SK-N-MC (cell line): ENCODE measurements at regions not wholly inside any gene's neighbourhood (a gene's known extent, or its start where the extent isn't known, plus 50 kb on each side); places are given as distances from the start of the nearest gene placed in this dataset.
"Not testable (repeated sequence)": the region's sequence is repeated elsewhere in the genome, so short reads cannot be mapped to it uniquely, and the experiment has no call there.

Experiments
- DNase-seq: peaks from one replicate; pipeline ENCODE4 v3.0.0-alpha.2; 2011; ENCODE audit warnings: low read depth, low spot score
- H3K27ac ChIP-seq: fragments of 200-600 bp; sonication (generic); 2 replicates; pipeline ENCODE4 v1.5.1; 2016; ENCODE audit warnings: mixed run types
- H3K36me3 ChIP-seq: fragments of 200-600 bp; sonication (generic); 2 replicates; pipeline ENCODE4 v1.6.1; 2017; ENCODE audit warnings: antibody characterized with exemption, low read length, mixed read lengths; ENCODE audit not compliant: insufficient read depth
- H3K4me3 ChIP-seq: fragments of 200-600 bp; sonication (generic); 2 replicates; pipeline ENCODE4 v1.5.1; 2016
- H3K9ac ChIP-seq: fragments of 200-600 bp; sonication (generic); 2 replicates; pipeline ENCODE4 v1.8.0; 2017; ENCODE audit warnings: mixed run types, mixed read lengths; ENCODE audit not compliant: insufficient read length
- H3K9me3 ChIP-seq: fragments of 200-600 bp; sonication (generic); 2 replicates; pipeline ENCODE4 v1.6.1; 2017; ENCODE audit warnings: low read depth, mild to moderate bottlenecking, antibody characterized with exemption, low read length, moderate library complexity, mixed read lengths
- EZH2 ChIP-seq: fragments of 200-600 bp; sonication (generic); IDR thresholded peaks from one replicate; pipeline ENCODE4 v1.6.1; 2017; ENCODE audit warnings: antibody characterized with exemption
- FOXP2 ChIP-seq: optimal IDR thresholded peaks from 2 replicates; pipeline ENCODE3; 2011; ENCODE audit warnings: mild to moderate bottlenecking, moderate library complexity; ENCODE audit not compliant: insufficient read depth; ENCODE audit errors: extremely low read length, control extremely low read depth
- POLR2AphosphoS5 ChIP-seq: IDR thresholded peaks from 2 replicates; pipeline ENCODE4 v1.6.1; 2012; ENCODE audit warnings: mild to moderate bottlenecking, low read depth, low read length, borderline replicate concordance

- H3K9me3 ChIP-seq, result no peaks in the 10 kb centered on the region
- H3K4me3 ChIP-seq, result no peak overlapping the region
- H3K36me3 ChIP-seq, result no peaks in the 10 kb centered on the region
- H3K9ac ChIP-seq, result no peak overlapping the region
- DNase-seq, result no peak
- no peak for TF ChIP-seq FOXP2
- TF ChIP-seq EZH2, result no peak
- no peak for TF ChIP-seq POLR2AphosphoS5
- H3K27ac ChIP-seq, result no peak overlapping the region
Measured at GRCh38 chr12:111247083-111247783, 121.7 kb downstream of the PHETA1 start.

DNA sequence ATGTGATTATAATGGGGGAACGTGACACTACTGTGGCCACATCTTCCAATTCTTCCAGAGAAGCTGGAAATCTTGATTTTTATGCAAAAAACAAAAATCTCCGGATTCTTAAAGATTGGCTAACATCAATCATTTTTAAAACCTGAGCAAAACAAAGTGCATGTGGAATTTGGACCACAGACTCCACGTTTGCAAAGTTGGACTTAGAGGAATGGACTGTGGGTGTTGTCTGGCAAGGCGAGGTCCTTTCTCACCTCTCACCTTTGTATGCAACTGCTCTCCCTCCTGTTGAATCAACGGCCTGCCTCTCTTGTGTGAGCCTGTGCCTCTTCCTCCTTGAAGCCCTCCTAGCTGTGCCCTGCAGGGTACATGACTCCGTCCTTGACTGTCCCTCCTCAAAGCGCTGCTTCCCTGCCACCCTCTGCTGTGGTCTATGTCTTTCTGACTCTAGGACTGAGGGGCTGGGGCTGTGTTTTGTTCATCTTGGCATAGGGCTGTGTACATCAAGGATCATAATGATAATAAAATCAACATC, 122.4 kb downstream of the PHETA1 start:
- no peak for DNase-seq
- Histone ChIP-seq H3K27ac (no peak overlapping the region), H3K36me3 (no peaks in the 10 kb centered on the region), H3K9ac (no peak overlapping the region), H3K9me3 (no peaks in the 10 kb centered on the region), H3K4me3 (no peak overlapping the region)
- TF ChIP-seq POLR2AphosphoS5 (no peak), FOXP2 (no peak), EZH2 (no peak)

- H3K9me3 ChIP-seq, result no peaks in the 10 kb centered on the region
- H3K4me3 ChIP-seq, result no peak overlapping the region
- DNase-seq, result no peak
- H3K36me3 ChIP-seq, result no peaks in the 10 kb centered on the region
- no peak overlapping the region for H3K9ac ChIP-seq
- no peak overlapping the region for H3K27ac ChIP-seq
- TF ChIP-seq EZH2 (no peak), FOXP2 (no peak), POLR2AphosphoS5 (no peak)
Measured at GRCh38 chr12:111245701-111246476, 123.0 kb downstream of the PHETA1 start.

GRCh38 chr12:111244673-111245072, 124.2 kb downstream of the PHETA1 start:
- Histone ChIP-seq H3K4me3 (no peak overlapping the region), H3K36me3 (no peaks in the 10 kb centered on the region), H3K9ac (no peak overlapping the region), H3K27ac (no peak overlapping the region), H3K9me3 (no peaks in the 10 kb centered on the region)
- TF ChIP-seq FOXP2 (no peak), EZH2 (no peak), POLR2AphosphoS5 (no peak)
- no peak for DNase-seq

DNA sequence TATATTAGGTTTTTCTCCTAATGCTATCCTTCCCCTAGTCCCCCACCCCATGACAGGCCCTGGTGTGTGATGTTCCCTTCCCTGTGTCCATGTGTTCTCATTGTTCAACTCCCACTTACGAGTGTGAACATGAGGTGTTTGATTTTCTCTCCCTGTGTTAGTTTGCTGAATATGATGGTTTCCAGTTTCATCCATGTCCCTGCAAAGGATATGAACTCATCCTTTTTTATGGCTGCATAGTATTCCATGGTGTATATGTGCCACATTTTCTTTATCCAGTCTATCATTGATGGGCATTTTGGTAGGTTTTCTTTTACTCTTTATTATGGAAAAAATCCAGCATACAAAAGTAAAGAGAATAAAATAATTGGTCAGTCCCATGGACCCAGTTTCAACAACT, 126.1 kb downstream of the PHETA1 start:
- H3K27ac ChIP-seq, H3K36me3 ChIP-seq, H3K9me3 ChIP-seq, H3K4me3 ChIP-seq, H3K9ac ChIP-seq, DNase-seq: not testable (repeated sequence)

GRCh38 chr12:111242184-111242583, 126.7 kb downstream of the PHETA1 start:
- TF ChIP-seq FOXP2 (no peak), POLR2AphosphoS5 (no peak), EZH2 (no peak)
- no peaks in the 10 kb centered on the region for H3K9me3 ChIP-seq
- no peaks in the 10 kb centered on the region for H3K36me3 ChIP-seq
- no peak overlapping the region for H3K4me3 ChIP-seq
- H3K27ac ChIP-seq, result no peak overlapping the region
- DNase-seq, result no peak
- no peak overlapping the region for H3K9ac ChIP-seq

DNA sequence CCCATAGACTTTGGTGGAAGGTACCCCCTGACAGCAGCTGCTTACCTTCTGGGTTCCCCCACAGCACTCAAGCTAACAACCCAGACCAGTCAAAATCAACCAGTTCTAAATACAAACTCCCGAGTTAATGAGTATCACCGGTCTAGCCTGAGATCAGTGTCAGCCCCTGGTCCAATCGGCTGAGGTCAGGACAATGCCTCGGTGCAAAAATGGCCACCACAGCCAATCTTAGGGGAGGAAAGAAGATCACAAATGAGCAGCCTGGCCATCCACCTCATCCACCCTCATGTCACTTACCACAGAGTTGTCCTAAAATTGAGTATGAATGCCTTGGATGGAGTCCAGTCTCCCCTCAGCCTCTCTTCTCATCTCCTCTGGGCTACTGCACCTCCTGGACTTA, 128.5 kb downstream of the PHETA1 start:
- TF ChIP-seq EZH2, result no peak
- no peak for TF ChIP-seq POLR2AphosphoS5
- no peak for TF ChIP-seq FOXP2
- H3K9ac ChIP-seq, result no peak overlapping the region
- no peak for DNase-seq
- no peak overlapping the region for H3K4me3 ChIP-seq
- no peak overlapping the region for H3K27ac ChIP-seq
- no peaks in the 10 kb centered on the region for H3K36me3 ChIP-seq
- H3K9me3 ChIP-seq, result no peaks in the 10 kb centered on the region

GRCh38 chr12:111239235-111239634, 129.7 kb downstream of the PHETA1 start:
- TF ChIP-seq EZH2, result no peak
- no peak for TF ChIP-seq POLR2AphosphoS5
- TF ChIP-seq FOXP2, result no peak
- no peak overlapping the region for H3K4me3 ChIP-seq
- no peak for DNase-seq

GRCh38 chr12:111238075-111238734, 130.7 kb downstream of the PHETA1 start:
- TF ChIP-seq FOXP2 (no peak), EZH2 (no peak)
- H3K4me3 ChIP-seq, result no peak overlapping the region
- H3K27ac ChIP-seq, result no peak overlapping the region
- DNase-seq, result no peak
- H3K9me3 ChIP-seq, result no peaks in the 10 kb centered on the region
- no peak overlapping the region for H3K9ac ChIP-seq
- H3K36me3 ChIP-seq, result no peaks in the 10 kb centered on the region

More at GRCh38 chr12:111239235-111239634, 129.7 kb downstream of the PHETA1 start:
- Histone ChIP-seq H3K9ac (no peak overlapping the region), H3K36me3 (no peaks in the 10 kb centered on the region), H3K9me3 (no peaks in the 10 kb centered on the region), H3K27ac (no peak overlapping the region)

DNA sequence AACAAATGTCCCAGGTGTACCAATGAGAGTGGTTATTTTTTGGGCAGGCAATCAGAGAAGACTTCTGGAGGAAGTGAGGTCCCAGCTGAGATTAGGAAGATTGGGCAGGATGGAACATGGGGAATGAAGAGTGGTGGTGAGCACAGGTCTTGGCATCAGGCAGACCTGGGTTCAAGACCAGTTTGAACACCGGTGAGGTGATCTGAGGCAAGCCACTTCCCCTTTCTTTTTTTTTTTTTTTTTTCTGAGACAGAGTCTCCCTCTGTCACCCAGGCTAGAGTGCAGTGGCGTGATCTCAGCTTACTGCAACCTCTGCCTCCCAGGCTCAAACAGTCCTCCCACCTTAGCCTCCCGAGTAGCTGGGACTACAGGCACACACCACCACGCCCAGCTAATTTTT, 134.4 kb downstream of the PHETA1 start:
- not testable (repeated sequence) for DNase-seq, H3K4me3 ChIP-seq, H3K27ac ChIP-seq, H3K9ac ChIP-seq, H3K36me3 ChIP-seq, H3K9me3 ChIP-seq
